Activated T-helper 17 cell treated with anti-CD3 and anti-CD28 coated beads, Interleukin-2, amount 50 U/mL, for 72 hours (primary cell): ENCODE measurements at regions not wholly inside any gene's neighbourhood (a gene's known extent, or its start where the extent isn't known, plus 50 kb on each side); places are given as distances from the start of the nearest gene placed in this dataset.

Experiments used
- ATAC-seq: fragments of 150-1000 bp; cut with Tn5 transposase; replicated peaks from 2 replicates; pipeline ENCODE4 v1.10.0; 2021; ENCODE audit warnings: mild to moderate bottlenecking, moderate library complexity
- H3K27ac Mint-ChIP-seq: one replicate; pipeline ENCODE4 v1.8.0; 2022; ENCODE audit warnings: mixed read lengths
- H3K27me3 Mint-ChIP-seq: one replicate; pipeline ENCODE4 v1.8.0; 2022; ENCODE audit warnings: mixed read lengths
- H3K36me3 Mint-ChIP-seq: one replicate; pipeline ENCODE4 v1.8.0; 2022; ENCODE audit warnings: low read depth, mild to moderate bottlenecking, mixed read lengths
- H3K4me1 Mint-ChIP-seq: one replicate; pipeline ENCODE4 v1.8.0; 2022; ENCODE audit warnings: mixed read lengths
- H3K4me3 Mint-ChIP-seq: one replicate; pipeline ENCODE4 v1.8.0; 2022; ENCODE audit warnings: mild to moderate bottlenecking, mixed read lengths
- H3K9me3 Mint-ChIP-seq: one replicate; pipeline ENCODE4 v1.8.0; 2022; ENCODE audit warnings: mixed read lengths

GRCh38 chr7:34487391-34488115 is 170.5 kb upstream of the NPSR1 start:
- Mint-ChIP-seq H3K9me3 (peaks cover 8% of the 10 kb centered on the region), H3K36me3 (no peaks in the 10 kb centered on the region), H3K27ac (no peak overlapping the region), H3K4me1 (no peaks in the 10 kb centered on the region), H3K27me3 (no peaks in the 10 kb centered on the region), H3K4me3 (no peak overlapping the region)
- ATAC-seq = no peak

GRCh38 chr7:34488766-34489165 is 169.3 kb upstream of the NPSR1 start:
- Mint-ChIP-seq H3K27me3 (no peaks in the 10 kb centered on the region), H3K9me3 (peaks cover 11% of the 10 kb centered on the region), H3K4me3 (no peak overlapping the region), H3K27ac (no peak overlapping the region), H3K4me1 (no peaks in the 10 kb centered on the region), H3K36me3 (no peaks in the 10 kb centered on the region)
- ATAC-seq = no peak

GRCh38 chr7:34491899-34492298 is 166.1 kb upstream of the NPSR1 start:
- no peak overlapping the region for H3K4me3 Mint-ChIP-seq
- no peaks in the 10 kb centered on the region for H3K4me1 Mint-ChIP-seq
- peaks cover 11% of the 10 kb centered on the region for H3K9me3 Mint-ChIP-seq
- H3K36me3 Mint-ChIP-seq = no peaks in the 10 kb centered on the region
- no peaks in the 10 kb centered on the region for H3K27me3 Mint-ChIP-seq
- no peak overlapping the region for H3K27ac Mint-ChIP-seq
- ATAC-seq = no peak

GRCh38 chr7:34493752-34494151 is 164.3 kb upstream of the NPSR1 start:
- no peak overlapping the region for H3K27ac Mint-ChIP-seq
- H3K4me1 Mint-ChIP-seq = no peaks in the 10 kb centered on the region
- no peak overlapping the region for H3K4me3 Mint-ChIP-seq
- H3K9me3 Mint-ChIP-seq = peaks cover 11% of the 10 kb centered on the region
- H3K27me3 Mint-ChIP-seq = no peaks in the 10 kb centered on the region
- H3K36me3 Mint-ChIP-seq = no peaks in the 10 kb centered on the region
- ATAC-seq = no peak

- Mint-ChIP-seq H3K27me3 (no peaks in the 10 kb centered on the region), H3K9me3 (peaks cover 11% of the 10 kb centered on the region)
These were observed 160.8 kb upstream of the NPSR1 start for GRCh38 chr7:34497153-34497777.

GRCh38 chr7:34501156-34501555 is 156.9 kb upstream of the NPSR1 start:
- no peak for ATAC-seq
- H3K9me3 Mint-ChIP-seq = peaks cover 7% of the 10 kb centered on the region
- H3K27me3 Mint-ChIP-seq = no peaks in the 10 kb centered on the region
- H3K4me3 Mint-ChIP-seq = no peak overlapping the region
- H3K4me1 Mint-ChIP-seq = no peaks in the 10 kb centered on the region
- no peaks in the 10 kb centered on the region for H3K36me3 Mint-ChIP-seq
- H3K27ac Mint-ChIP-seq = no peak overlapping the region

More at GRCh38 chr7:34497153-34497777, 160.8 kb upstream of the NPSR1 start:
- no peak overlapping the region for H3K27ac Mint-ChIP-seq
- H3K36me3 Mint-ChIP-seq = no peaks in the 10 kb centered on the region
- H3K4me3 Mint-ChIP-seq = no peak overlapping the region
- ATAC-seq = no peak
- H3K4me1 Mint-ChIP-seq = no peaks in the 10 kb centered on the region

- Mint-ChIP-seq H3K9me3 (peaks cover 7% of the 10 kb centered on the region), H3K27me3 (no peaks in the 10 kb centered on the region), H3K4me1 (no peaks in the 10 kb centered on the region), H3K4me3 (no peak overlapping the region), H3K27ac (no peak overlapping the region), H3K36me3 (no peaks in the 10 kb centered on the region)
- ATAC-seq = no peak
These were observed 150.8 kb upstream of the NPSR1 start for GRCh38 chr7:34507191-34507590.

GRCh38 chr7:34523226-34523918 is 134.6 kb upstream of the NPSR1 start:
- no peak overlapping the region for H3K4me3 Mint-ChIP-seq
- no peaks in the 10 kb centered on the region for H3K27me3 Mint-ChIP-seq
- no peaks in the 10 kb centered on the region for H3K4me1 Mint-ChIP-seq
- ATAC-seq = no peak
- H3K27ac Mint-ChIP-seq = no peak overlapping the region
- H3K36me3 Mint-ChIP-seq = no peaks in the 10 kb centered on the region
- peaks cover 13% of the 10 kb centered on the region for H3K9me3 Mint-ChIP-seq

GRCh38 chr7:34530259-34530658 is 127.8 kb upstream of the NPSR1 start:
- H3K4me1 Mint-ChIP-seq = no peaks in the 10 kb centered on the region
- no peaks in the 10 kb centered on the region for H3K27me3 Mint-ChIP-seq

GRCh38 chr7:34539003-34539402 is 119.0 kb upstream of the NPSR1 start:
- H3K27ac Mint-ChIP-seq = no peak overlapping the region
- H3K4me3 Mint-ChIP-seq = no peak overlapping the region
- H3K36me3 Mint-ChIP-seq = no peaks in the 10 kb centered on the region
- no peaks in the 10 kb centered on the region for H3K4me1 Mint-ChIP-seq
- no peak for ATAC-seq
- H3K9me3 Mint-ChIP-seq = peaks cover 16% of the 10 kb centered on the region
- no peaks in the 10 kb centered on the region for H3K27me3 Mint-ChIP-seq

More at GRCh38 chr7:34530259-34530658, 127.8 kb upstream of the NPSR1 start:
- H3K4me3 Mint-ChIP-seq = no peak overlapping the region
- ATAC-seq = no peak
- H3K27ac Mint-ChIP-seq = no peak overlapping the region
- no peaks in the 10 kb centered on the region for H3K36me3 Mint-ChIP-seq
- H3K9me3 Mint-ChIP-seq = peaks cover 10% of the 10 kb centered on the region

GRCh38 chr7:34544621-34545020 is 113.4 kb upstream of the NPSR1 start:
- Mint-ChIP-seq H3K36me3 (no peaks in the 10 kb centered on the region), H3K9me3 (peaks cover 17% of the 10 kb centered on the region), H3K4me1 (no peaks in the 10 kb centered on the region), H3K27me3 (no peaks in the 10 kb centered on the region), H3K4me3 (no peak overlapping the region), H3K27ac (no peak overlapping the region)
- ATAC-seq = no peak

GRCh38 chr7:34550996-34551395 is 107.0 kb upstream of the NPSR1 start:
- no peak overlapping the region for H3K27ac Mint-ChIP-seq
- H3K36me3 Mint-ChIP-seq = no peaks in the 10 kb centered on the region
- no peak overlapping the region for H3K4me3 Mint-ChIP-seq
- no peaks in the 10 kb centered on the region for H3K4me1 Mint-ChIP-seq
- H3K27me3 Mint-ChIP-seq = no peaks in the 10 kb centered on the region
- ATAC-seq = no peak
- peaks cover 13% of the 10 kb centered on the region for H3K9me3 Mint-ChIP-seq

- Mint-ChIP-seq H3K4me3 (no peak overlapping the region), H3K9me3 (peaks cover 20% of the 10 kb centered on the region), H3K36me3 (no peaks in the 10 kb centered on the region), H3K27ac (no peak overlapping the region), H3K4me1 (no peaks in the 10 kb centered on the region), H3K27me3 (no peaks in the 10 kb centered on the region)
- no peak for ATAC-seq
These were observed 105.5 kb upstream of the NPSR1 start for GRCh38 chr7:34552502-34552901.

- Mint-ChIP-seq H3K27ac (no peak overlapping the region), H3K9me3 (peaks cover 20% of the 10 kb centered on the region), H3K27me3 (no peaks in the 10 kb centered on the region), H3K4me1 (no peaks in the 10 kb centered on the region), H3K4me3 (no peak overlapping the region), H3K36me3 (no peaks in the 10 kb centered on the region)
- ATAC-seq = no peak
These were observed 100.0 kb upstream of the NPSR1 start for GRCh38 chr7:34558022-34558421.

GRCh38 chr7:34564091-34564490 is 93.9 kb upstream of the NPSR1 start:
- H3K27me3 Mint-ChIP-seq = no peaks in the 10 kb centered on the region
- H3K4me1 Mint-ChIP-seq = no peaks in the 10 kb centered on the region
- H3K9me3 Mint-ChIP-seq = no peaks in the 10 kb centered on the region
- H3K27ac Mint-ChIP-seq = no peak overlapping the region
- no peak for ATAC-seq
- no peaks in the 10 kb centered on the region for H3K36me3 Mint-ChIP-seq
- no peak overlapping the region for H3K4me3 Mint-ChIP-seq
